EH (cell line): ENCODE measurements at regions not wholly inside any gene's neighbourhood (a gene's known extent, or its start where the extent isn't known, plus 50 kb on each side); places are given as distances from the start of the nearest gene placed in this dataset.

Source experiments
- DNase-seq: peaks from one replicate; pipeline ENCODE4 v3.0.0-alpha.2; 2015; ENCODE audit warnings: low read depth

- DNase-seq: no peak
These were observed 208.2 kb upstream of the GRIK3 start for GRCh38 chr1:37242501-37242900.

- no peak for DNase-seq
These were observed 209.2 kb upstream of the GRIK3 start for GRCh38 chr1:37243368-37244082.

- no peak for DNase-seq
These were observed 209.8 kb upstream of the GRIK3 start for GRCh38 chr1:37244083-37244480.

GRCh38 chr1:37244815-37245214 lies 210.5 kb upstream of the GRIK3 start:
- DNase-seq: no peak

GRCh38 chr1:37246631-37247030 lies 212.3 kb upstream of the GRIK3 start:
- DNase-seq: no peak

GRCh38 chr1:37250371-37250770 lies 216.1 kb upstream of the GRIK3 start:
- no peak for DNase-seq

GRCh38 chr1:37255136-37255795 lies 219.1 kb upstream of the ZC3H12A start:
- DNase-seq: no peak

- no peak for DNase-seq
These were observed 218.5 kb upstream of the ZC3H12A start for GRCh38 chr1:37255868-37256267.

- DNase-seq: no peak
These were observed 216.7 kb upstream of the ZC3H12A start for GRCh38 chr1:37257646-37258045.

GRCh38 chr1:37258068-37258467 lies 216.3 kb upstream of the ZC3H12A start:
- DNase-seq: no peak

GRCh38 chr1:37259019-37259418 lies 215.4 kb upstream of the ZC3H12A start:
- no peak for DNase-seq

GRCh38 chr1:37261129-37261528 lies 213.3 kb upstream of the ZC3H12A start:
- DNase-seq: no peak

GRCh38 chr1:37262439-37263170 lies 211.8 kb upstream of the ZC3H12A start:
- DNase-seq: no peak

- no peak for DNase-seq
These were observed 209.2 kb upstream of the ZC3H12A start for GRCh38 chr1:37265156-37265555.

GRCh38 chr1:37265786-37266667 lies 208.4 kb upstream of the ZC3H12A start:
- no peak for DNase-seq

- no peak for DNase-seq
These were observed 207.1 kb upstream of the ZC3H12A start for GRCh38 chr1:37267111-37267835.

- no peak for DNase-seq
These were observed 203.7 kb upstream of the ZC3H12A start for GRCh38 chr1:37270639-37271038.

- no peak for DNase-seq
These were observed 201.8 kb upstream of the ZC3H12A start for GRCh38 chr1:37272626-37273025.

GRCh38 chr1:37274486-37274885 lies 199.9 kb upstream of the ZC3H12A start:
- DNase-seq: no peak

- no peak for DNase-seq
These were observed 199.3 kb upstream of the ZC3H12A start for GRCh38 chr1:37274938-37275631.

- DNase-seq: no peak
These were observed 197.0 kb upstream of the ZC3H12A start for GRCh38 chr1:37277366-37277765.
